HL-60 (cell line): ENCODE measurements at regions not wholly inside any gene's neighbourhood (a gene's known extent, or its start where the extent isn't known, plus 50 kb on each side); places are given as distances from the start of the nearest gene placed in this dataset.

Source experiments
- DNase-seq, 2 experiments: peaks; one replicate each; pipeline ENCODE4 v3.0.0-alpha.2; 2010 to 2020; ENCODE audit warnings: low read depth in 1 of 2, low spot score in 1 of 2
- H3K27ac ChIP-seq: fragments of 250-450 bp; sonication (Bioruptor Pico); replicated peaks from 2 replicates; pipeline ENCODE4 v1.5.1; 2020; ENCODE audit warnings: mild to moderate bottlenecking, moderate library complexity
- H3K27me3 ChIP-seq: fragments of 250-450 bp; sonication (Bioruptor Pico); 2 replicates; pipeline ENCODE4 v1.5.1; 2021; ENCODE audit warnings: mild to moderate bottlenecking, moderate library complexity; ENCODE audit not compliant: insufficient read depth, poor library complexity, severe bottlenecking
- H3K4me3 ChIP-seq: replicated peaks from 2 replicates; pipeline ENCODE4 v1.5.1; 2011; ENCODE audit warnings: mild to moderate bottlenecking, control low read depth, low read length; ENCODE audit not compliant: insufficient read depth
- CTCF ChIP-seq: IDR thresholded peaks from one replicate; pipeline ENCODE4 v1.5.1; 2011; ENCODE audit warnings: low read length, control low read depth, inconsistent platforms; ENCODE audit not compliant: insufficient read depth
- GABPA ChIP-seq: IDR thresholded peaks from 2 replicates; pipeline ENCODE4 v1.6.1; 2012; ENCODE audit warnings: low read depth
- POLR2AphosphoS5 ChIP-seq: IDR thresholded peaks from 2 replicates; pipeline ENCODE4 v1.6.1; 2012; ENCODE audit warnings: low read depth
- SPI1 ChIP-seq: IDR thresholded peaks from 2 replicates; pipeline ENCODE4 v1.6.1; 2012; ENCODE audit warnings: low read depth, mild to moderate bottlenecking, borderline replicate concordance
- TF ChIP-seq, protein P1 (sequence below): IDR thresholded peaks from 2 replicates; pipeline ENCODE4 v1.6.1; 2012; ENCODE audit warnings: low read depth; ENCODE audit not compliant: insufficient replicate concordance

DNA sequence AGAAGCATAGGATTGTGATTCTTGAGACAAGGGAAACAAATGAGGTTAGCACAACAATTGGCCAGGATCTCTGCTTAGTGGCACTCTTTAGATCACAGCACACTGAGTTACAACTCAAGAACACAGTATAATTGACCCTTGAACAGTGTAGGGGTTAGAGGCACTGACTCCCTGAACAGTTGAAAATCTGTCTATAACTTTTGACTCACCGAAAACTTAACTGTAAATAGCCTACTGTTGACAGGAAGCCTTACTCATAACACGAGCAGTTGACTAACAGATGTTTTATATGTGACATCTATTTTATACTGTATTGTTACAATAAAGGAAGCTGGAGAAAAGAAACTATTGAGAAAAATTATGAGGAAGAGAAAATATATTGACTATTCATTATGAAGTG, 296.1 kb downstream of the RERGL start:
- DNase-seq = no peak
- Histone ChIP-seq H3K27me3 (no peaks in the 10 kb centered on the region), H3K4me3 (no peak overlapping the region), H3K27ac (no peak overlapping the region)
- TF ChIP-seq GABPA (no peak), CTCF (no peak), POLR2AphosphoS5 (no peak), SPI1 (no peak)
- TF ChIP-seq, protein P1, sequence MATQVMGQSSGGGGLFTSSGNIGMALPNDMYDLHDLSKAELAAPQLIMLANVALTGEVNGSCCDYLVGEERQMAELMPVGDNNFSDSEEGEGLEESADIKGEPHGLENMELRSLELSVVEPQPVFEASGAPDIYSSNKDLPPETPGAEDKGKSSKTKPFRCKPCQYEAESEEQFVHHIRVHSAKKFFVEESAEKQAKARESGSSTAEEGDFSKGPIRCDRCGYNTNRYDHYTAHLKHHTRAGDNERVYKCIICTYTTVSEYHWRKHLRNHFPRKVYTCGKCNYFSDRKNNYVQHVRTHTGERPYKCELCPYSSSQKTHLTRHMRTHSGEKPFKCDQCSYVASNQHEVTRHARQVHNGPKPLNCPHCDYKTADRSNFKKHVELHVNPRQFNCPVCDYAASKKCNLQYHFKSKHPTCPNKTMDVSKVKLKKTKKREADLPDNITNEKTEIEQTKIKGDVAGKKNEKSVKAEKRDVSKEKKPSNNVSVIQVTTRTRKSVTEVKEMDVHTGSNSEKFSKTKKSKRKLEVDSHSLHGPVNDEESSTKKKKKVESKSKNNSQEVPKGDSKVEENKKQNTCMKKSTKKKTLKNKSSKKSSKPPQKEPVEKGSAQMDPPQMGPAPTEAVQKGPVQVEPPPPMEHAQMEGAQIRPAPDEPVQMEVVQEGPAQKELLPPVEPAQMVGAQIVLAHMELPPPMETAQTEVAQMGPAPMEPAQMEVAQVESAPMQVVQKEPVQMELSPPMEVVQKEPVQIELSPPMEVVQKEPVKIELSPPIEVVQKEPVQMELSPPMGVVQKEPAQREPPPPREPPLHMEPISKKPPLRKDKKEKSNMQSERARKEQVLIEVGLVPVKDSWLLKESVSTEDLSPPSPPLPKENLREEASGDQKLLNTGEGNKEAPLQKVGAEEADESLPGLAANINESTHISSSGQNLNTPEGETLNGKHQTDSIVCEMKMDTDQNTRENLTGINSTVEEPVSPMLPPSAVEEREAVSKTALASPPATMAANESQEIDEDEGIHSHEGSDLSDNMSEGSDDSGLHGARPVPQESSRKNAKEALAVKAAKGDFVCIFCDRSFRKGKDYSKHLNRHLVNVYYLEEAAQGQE = no peak

- TF ChIP-seq CTCF = no peak
- TF ChIP-seq GABPA = no peak
- H3K27me3 ChIP-seq = no peaks in the 10 kb centered on the region
- no peak overlapping the region for H3K4me3 ChIP-seq
- DNase-seq = no peak
- no peak overlapping the region for H3K27ac ChIP-seq
Measured at GRCh38 chr12:17778242-17778641, 311.8 kb downstream of the RERGL start.

GRCh38 chr12:17763366-17763765, 326.6 kb downstream of the RERGL start:
- TF ChIP-seq, protein P1 = no peak
- TF ChIP-seq SPI1 = no peak
- no peak for TF ChIP-seq CTCF
- TF ChIP-seq POLR2AphosphoS5 = no peak
- TF ChIP-seq GABPA = no peak

GRCh38 chr12:17759982-17760381, 330.0 kb downstream of the RERGL start:
- Histone ChIP-seq H3K27ac (no peak overlapping the region), H3K27me3 (no peaks in the 10 kb centered on the region), H3K4me3 (no peak overlapping the region)
- TF ChIP-seq SPI1 (no peak), GABPA (no peak), CTCF (no peak), POLR2AphosphoS5 (no peak)
- TF ChIP-seq, protein P1 = no peak
- DNase-seq = no peak

More at GRCh38 chr12:17763366-17763765, 326.6 kb downstream of the RERGL start:
- H3K27me3 ChIP-seq = no peaks in the 10 kb centered on the region
- H3K27ac ChIP-seq = no peak overlapping the region
- no peak for DNase-seq
- no peak overlapping the region for H3K4me3 ChIP-seq
